Right cardiac atrium (tissue), 5 donors: ENCODE measurements at regions not wholly inside any gene's neighbourhood (a gene's known extent, or its start where the extent isn't known, plus 50 kb on each side); places are given as distances from the start of the nearest gene placed in this dataset.
"Not testable (repeated sequence)": the region's sequence is repeated elsewhere in the genome, so short reads cannot be mapped to it uniquely, and the experiment has no call there.

Experiments used
- ATAC-seq, 2 donors: fragments of 200-7000 bp; cut with Tn5 transposase; one replicate each; pipeline versions ENCODE4 v1.8.0 to v1.9.1; 2020; ENCODE audit warnings: moderate library complexity in 2 of 2, mild to moderate bottlenecking in 1 of 2
- DNase-seq, 3 donors: peaks; one replicate each; pipeline ENCODE4 v3.0.0-alpha.2; 2020
- H3K27ac ChIP-seq: one replicate; pipeline ENCODE4 v1.5.1; 2013; ENCODE audit warnings: mild to moderate bottlenecking, low read length, control low read depth, moderate library complexity
- H3K27me3 ChIP-seq: one replicate; pipeline ENCODE4 v1.6.1; 2013; ENCODE audit not compliant: control insufficient read depth, insufficient read depth
- H3K4me1 ChIP-seq: one replicate; pipeline ENCODE4 v1.6.1; 2013; ENCODE audit warnings: low read length; ENCODE audit not compliant: control insufficient read depth, insufficient read depth
- H3K4me3 ChIP-seq: one replicate; pipeline ENCODE4 v1.5.1; 2013; ENCODE audit warnings: low read length, control low read depth
- H3K9me3 ChIP-seq: one replicate; pipeline ENCODE4 v1.6.1; 2013; ENCODE audit warnings: low read length; ENCODE audit not compliant: control insufficient read depth
- WGBS: extraction: QIAGEN DNeasy Blood & Tissue Kit; methylation state at CpG from one replicate; pipeline ENCODE4 v1.1.7; 2013; 5-methylcytosine and 5-hydroxymethylcytosine counted together
- intact Hi-C, 4 donors: fragments of 100-400 bp; cut with DNase I; formaldehyde crosslinking; loops; one replicate each; pipeline versions ENCODE4 v1.11.0 to v1.14.0; 2022 to 2023
- donor health status: healthy with polysubstance abuse.
- donor health status: DM: no; HTN: yes; CAD: no.
- donor health status: DM: no; HTN: no; CAD: no.
- donor health status: DM: no; HTN: yes; CAD: no; lungs with severe emphysema.
- donor health status: DM: yes; HTN: yes; CAD: no.

DNA sequence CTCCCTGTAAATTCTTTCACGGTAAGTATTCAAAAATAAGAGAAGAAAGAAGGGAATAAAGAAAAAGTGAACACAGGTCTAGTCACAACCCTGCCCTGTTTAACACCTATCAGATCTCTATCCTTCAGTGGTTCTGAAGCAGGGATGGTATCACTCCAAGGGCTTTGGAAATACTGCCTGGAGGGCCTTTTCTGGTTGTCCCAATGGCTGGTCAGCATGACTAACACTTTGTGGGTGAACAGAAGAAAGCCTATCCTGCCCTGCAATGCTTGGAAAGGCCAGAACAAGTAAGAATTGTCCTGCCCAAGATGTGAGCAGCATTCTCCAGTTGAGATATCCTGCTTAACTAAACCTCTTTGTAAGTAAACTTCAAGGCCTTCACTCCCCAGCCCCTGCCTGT lies 124.9 kb downstream of the TMEM167A start:
- 90% methylated on average over 1 of the region's 1 CpG for WGBS
- no peak for ATAC-seq
- H3K9me3 ChIP-seq: peaks cover 2% of the 10 kb centered on the region
- intact Hi-C loops: no loop called here
- no peaks in the 10 kb centered on the region for H3K4me1 ChIP-seq
- no peak for DNase-seq
- no peaks in the 10 kb centered on the region for H3K27me3 ChIP-seq
- H3K27ac ChIP-seq: no peak overlapping the region
- H3K4me3 ChIP-seq: no peak overlapping the region

DNA sequence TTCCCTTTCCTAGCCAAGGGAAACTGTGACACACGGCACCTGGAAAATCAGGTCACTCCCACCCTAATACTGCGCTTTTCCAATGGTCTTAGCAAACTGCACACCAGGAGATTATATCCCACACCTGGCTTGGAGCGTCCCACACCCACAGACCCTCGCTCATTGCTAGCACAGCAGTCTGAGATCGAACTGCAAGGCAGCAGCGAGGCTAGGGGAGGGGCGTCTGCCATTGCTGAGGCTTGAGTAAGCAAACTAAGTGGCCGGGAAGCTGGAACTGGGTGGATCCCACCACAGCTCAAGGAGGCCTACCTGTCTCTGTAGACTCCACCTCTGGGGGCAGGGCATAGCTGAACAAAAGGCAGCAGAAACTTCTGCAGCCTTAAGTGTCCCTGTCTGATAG lies 132.9 kb downstream of the TMEM167A start:
- DNase-seq, H3K27ac ChIP-seq, H3K4me1 ChIP-seq, intact Hi-C loops, ATAC-seq, H3K27me3 ChIP-seq, H3K9me3 ChIP-seq, H3K4me3 ChIP-seq: not testable (repeated sequence)
- 93% methylated on average over 8 of the region's 8 CpGs for WGBS

DNA sequence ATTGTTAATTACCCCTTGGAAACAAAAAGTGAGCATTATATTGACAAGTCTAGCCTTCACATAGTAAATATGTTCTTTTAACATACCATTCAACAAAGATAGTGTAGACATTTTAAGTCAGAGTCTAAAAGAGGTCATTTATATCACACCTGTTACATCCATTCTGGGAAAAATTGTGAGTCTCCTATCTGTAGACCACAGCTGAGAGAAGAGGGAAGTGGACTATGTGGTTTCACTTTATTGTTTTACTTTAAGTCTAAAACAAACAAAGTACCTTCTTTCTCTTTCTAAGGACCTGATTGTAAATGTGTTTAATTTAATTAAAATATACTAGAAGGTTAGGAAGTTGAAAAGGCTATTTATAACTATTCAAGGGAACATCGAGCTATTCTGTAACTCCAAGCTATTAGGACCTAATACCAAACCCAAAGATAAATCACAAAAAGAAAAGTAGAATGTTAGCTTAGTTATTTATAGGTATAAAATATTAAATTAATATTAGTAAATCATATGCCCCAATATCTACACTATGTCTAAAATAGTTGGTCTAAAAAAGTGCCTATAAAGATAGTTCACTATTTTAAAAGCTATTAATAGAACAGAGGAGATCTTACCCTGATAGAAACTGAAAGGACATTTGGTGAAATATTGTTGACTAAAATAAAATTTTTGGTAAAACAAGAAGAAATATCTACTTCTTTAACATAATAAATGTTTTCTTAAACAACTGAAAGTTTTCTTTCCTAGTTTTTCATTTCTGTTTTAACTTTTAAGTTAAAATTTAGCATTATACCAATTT lies 134.9 kb downstream of the TMEM167A start:
- intact Hi-C loops: no loop called here
- no peak overlapping the region for H3K27ac ChIP-seq
- no peaks in the 10 kb centered on the region for H3K4me1 ChIP-seq
- no peak for ATAC-seq
- H3K4me3 ChIP-seq: no peak overlapping the region
- no peaks in the 10 kb centered on the region for H3K9me3 ChIP-seq
- no peaks in the 10 kb centered on the region for H3K27me3 ChIP-seq
- 60% methylated on average over 1 of the region's 1 CpG for WGBS
- DNase-seq: no peak

DNA sequence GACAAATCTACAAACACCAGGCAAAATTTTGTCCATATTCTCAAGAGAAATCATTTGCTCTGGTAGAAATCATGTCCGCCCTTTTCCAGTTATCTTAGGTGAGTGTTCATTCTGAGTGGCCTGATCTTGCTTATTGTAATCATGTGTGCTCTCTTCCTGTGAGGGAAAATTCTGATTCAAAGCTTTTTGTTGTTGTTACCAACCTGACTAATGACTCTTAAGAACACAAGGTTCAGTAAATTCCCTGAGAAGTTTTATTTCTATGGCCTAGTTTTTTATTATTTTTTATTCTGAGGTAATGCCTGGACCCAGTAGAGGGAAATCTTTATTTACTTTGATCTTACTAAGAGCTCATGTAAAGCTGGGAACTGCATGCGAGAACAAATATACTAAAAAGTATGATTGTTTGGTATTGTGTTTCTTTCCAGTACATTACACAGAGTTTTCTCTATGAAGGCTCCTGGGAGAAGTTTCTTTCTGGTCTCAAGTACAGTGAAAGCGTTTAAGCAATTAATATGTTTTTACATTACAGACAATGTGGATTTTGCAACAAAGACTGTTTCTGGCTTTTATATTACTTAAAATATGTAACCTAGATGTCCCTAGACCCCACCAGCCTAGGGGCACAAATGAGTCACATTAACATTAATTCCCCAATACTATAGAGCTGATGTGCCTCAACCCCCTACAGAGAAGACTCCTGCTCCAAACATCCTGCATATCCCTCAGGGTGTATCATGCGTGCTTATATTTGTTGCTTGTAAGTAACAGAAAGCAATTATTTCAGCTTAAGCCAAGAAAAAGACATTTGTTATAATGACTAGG lies 138.1 kb downstream of the TMEM167A start:
- ATAC-seq (no peak), DNase-seq (no peak)
- 73% methylated on average over 4 of the region's 4 CpGs for WGBS
- intact Hi-C loops: no loop called here
- Histone ChIP-seq H3K27ac (no peak overlapping the region), H3K27me3 (no peaks in the 10 kb centered on the region), H3K9me3 (no peaks in the 10 kb centered on the region), H3K4me1 (no peaks in the 10 kb centered on the region), H3K4me3 (no peak overlapping the region)

DNA sequence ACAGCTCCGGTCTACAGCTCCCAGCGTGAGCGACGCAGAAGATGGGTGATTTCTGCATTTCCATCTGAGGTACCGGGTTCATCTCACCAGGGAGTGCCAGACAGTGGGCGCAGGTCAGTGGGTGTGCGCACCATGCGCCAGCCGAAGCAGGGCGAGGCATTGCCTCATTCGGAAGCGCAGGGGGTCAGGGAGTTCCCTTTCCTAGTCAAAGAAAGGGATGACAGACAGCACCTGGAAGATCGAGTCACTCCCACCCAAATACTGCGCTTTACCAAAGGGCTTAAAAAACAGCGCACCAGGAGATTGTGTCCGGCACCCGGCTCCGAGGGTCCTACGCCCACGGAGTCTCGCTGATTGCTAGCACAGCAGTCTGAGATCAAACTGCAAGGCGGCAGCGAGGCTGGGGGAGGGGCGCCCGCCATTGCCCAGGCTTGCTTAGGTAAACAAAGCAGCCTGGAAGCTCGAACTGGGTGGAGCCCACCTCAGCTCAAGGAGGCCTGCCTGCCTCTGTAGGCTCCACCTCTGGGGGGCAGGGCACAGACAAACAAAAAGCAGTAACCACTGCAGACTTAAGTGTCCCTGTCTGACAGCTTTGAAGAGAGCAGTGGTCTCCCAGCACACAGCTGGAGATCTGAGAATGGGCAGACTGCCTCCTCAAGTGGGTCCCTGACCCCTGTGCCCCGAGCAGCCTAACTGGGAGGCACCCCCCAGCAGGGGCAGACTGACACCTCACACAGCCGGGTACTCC lies 144.5 kb downstream of the TMEM167A start:
- DNase-seq, ATAC-seq, intact Hi-C loops, H3K27me3 ChIP-seq, H3K4me3 ChIP-seq, H3K27ac ChIP-seq, H3K9me3 ChIP-seq, H3K4me1 ChIP-seq: not testable (repeated sequence)
- 78% methylated on average over 25 of the region's 28 CpGs for whole genome bisulfite sequencing

DNA sequence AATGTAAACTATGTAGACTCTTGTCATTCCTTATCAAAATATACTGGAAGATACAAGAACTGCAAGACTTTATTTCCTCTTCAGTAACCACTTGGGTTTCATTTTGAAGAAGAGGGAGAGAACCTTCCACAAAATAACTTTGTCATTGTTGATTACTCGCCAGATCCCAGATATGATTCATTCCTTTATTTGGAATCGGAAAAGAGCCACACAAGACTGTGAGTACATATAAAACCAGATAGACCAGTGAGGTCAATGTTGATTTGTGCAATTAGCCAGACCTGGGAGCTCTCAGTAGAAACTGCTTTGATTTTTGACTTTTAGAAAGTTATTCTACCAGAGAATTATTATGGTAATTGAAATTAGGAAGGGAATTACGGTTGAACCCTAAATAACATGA lies 146.1 kb downstream of the TMEM167A start:
- ATAC-seq: no peak
- H3K4me3 ChIP-seq: no peak overlapping the region
- no peaks in the 10 kb centered on the region for H3K4me1 ChIP-seq
- intact Hi-C loops: no loop called here
- H3K27ac ChIP-seq: no peak overlapping the region
- no peak for DNase-seq
- 68% methylated on average over 3 of the region's 3 CpGs for WGBS
- no peaks in the 10 kb centered on the region for H3K9me3 ChIP-seq
- no peaks in the 10 kb centered on the region for H3K27me3 ChIP-seq

DNA sequence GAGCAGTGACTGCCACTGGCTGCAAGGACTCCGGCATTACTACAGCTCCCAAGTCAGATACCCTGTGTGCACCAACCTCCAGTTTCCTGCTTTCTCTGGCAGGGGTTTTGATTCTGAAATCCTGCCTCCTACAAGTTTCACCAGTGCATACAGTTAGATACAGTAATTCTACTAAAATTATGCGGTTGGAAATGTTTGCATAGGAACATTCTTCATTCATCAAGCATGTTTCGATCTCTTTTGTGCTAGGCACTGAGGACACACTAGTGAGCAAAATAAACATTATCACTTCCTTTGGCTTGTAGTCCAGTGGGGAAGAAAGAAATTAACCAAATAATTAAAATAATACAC lies 152.2 kb downstream of the TMEM167A start:
- intact Hi-C loops: no loop called here
- DNase-seq (no peak), ATAC-seq (peak in 1 of 2 donors; percentile 43)
- Histone ChIP-seq H3K4me1 (no peaks in the 10 kb centered on the region), H3K27me3 (no peaks in the 10 kb centered on the region), H3K9me3 (no peaks in the 10 kb centered on the region), H3K4me3 (no peak overlapping the region), H3K27ac (no peak overlapping the region)
- WGBS: 39% methylated on average over 3 of the region's 3 CpGs

DNA sequence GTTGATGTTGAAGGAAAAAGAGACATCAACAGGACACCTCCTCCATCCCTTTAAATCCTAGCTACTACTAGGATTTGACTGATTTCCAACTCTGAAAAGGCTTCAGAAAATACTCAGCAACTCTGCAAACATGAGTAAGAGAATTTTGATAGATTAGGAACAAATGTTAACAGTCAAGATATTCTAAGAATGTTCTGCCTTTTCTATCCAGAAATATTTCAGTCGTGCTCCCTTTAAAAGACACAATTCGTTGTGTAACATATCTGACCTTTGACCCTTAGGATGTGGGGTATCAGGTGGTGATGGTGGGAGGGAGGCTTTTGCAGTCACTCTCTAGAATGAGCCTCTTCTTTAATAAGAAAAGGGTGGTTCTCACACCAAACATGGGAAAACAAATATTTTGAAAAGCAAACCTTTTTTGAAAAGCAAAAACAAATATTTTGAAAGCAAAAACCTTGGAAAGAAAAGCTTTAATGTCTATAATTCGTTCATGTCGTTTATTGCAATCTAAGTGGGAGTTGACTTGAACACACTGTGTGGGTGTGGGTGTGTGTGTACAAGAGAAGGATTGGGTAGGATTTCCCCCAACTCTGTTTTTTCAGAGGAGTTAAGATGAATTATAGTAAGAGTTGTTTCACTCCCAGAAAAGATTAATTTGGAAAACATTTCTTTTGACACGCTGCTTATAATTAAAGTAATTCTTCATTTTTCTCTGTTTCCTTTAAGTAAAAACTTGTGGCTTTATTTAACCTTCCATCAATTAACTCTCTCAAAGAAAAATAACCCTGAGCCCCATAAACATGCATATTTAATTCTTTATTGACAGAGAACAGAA lies 152.8 kb downstream of the TMEM167A start:
- DNase-seq (no peak), ATAC-seq (no peak)
- Histone ChIP-seq H3K27ac (no peak overlapping the region), H3K4me1 (no peaks in the 10 kb centered on the region), H3K9me3 (no peaks in the 10 kb centered on the region), H3K4me3 (no peak overlapping the region), H3K27me3 (no peaks in the 10 kb centered on the region)
- WGBS: 38% methylated on average over 5 of the region's 5 CpGs
- intact Hi-C loops: no loop called here

DNA sequence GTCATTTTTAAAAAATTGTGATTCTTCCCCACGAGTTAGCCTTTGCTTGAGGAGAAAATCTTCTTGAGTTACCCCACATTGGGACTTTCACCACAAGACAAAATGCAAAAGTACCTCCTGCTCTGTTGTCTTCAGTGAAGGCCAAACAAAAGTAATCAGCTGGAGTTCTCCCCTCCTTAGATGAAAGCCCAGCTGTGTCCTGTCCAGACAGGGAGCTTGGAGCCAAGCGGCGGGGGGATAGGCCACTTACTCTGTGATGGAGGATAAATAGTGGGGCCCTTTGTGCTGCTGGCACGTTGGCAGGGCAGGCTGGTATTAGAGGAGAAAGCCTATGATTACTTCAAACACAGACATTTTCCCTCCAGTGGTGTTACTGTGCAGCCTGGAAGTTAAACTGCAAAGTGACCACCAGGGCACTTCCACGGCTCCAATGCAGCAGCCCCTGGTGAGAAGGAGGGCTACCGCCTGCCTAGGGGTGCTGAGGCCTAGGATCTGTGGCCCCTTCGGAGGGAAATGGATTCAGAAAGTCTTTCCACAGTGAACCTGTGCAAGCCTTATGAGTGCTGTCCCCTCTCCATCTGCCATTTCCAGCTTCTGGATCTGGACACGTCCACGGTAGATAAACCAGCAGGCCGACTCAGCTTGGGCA lies 155.0 kb downstream of the TMEM167A start:
- intact Hi-C loops: no loop called here
- ATAC-seq (no peak), DNase-seq (peak in 1 of 3 donors; percentile 22)
- no peak overlapping the region for H3K27ac ChIP-seq
- no peaks in the 10 kb centered on the region for H3K27me3 ChIP-seq
- 74% methylated on average over 10 of the region's 10 CpGs for WGBS
- H3K4me1 ChIP-seq: no peaks in the 10 kb centered on the region
- no peaks in the 10 kb centered on the region for H3K9me3 ChIP-seq
- H3K4me3 ChIP-seq: no peak overlapping the region

DNA sequence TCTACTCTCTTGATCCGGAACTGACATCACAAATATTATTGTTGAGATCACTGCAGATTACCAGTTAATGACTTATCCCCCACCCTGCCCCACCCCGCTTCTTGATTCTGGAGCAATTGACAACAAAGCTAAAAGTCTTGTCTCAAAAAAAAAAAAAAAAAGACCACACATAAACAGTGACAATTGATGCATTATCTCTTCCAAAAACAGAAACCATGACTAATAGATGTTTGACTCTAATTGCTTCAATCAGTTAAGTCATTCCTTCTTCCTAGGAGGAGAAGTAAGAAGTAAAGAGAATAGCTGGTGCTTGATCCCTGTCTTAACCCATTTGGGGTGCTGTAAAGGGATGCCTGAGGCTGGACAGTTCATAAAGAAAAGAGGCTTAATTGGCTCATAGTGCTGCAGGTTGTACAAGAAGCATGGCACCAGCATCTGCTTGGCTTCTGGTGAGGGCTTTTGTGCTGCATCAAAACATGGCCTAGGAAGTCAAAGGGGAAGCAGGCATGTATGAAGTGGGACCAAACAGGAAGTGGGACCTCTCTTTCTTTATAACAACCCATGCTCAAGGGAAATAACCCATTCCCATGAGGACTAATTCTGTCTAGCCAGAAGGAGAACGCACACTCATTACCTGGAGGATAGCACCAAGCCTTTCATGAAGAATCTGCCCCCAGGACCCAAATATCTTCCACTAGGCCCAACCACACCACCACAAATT lies 158.7 kb downstream of the TMEM167A start:
- 86% methylated on average over 3 of the region's 3 CpGs for WGBS
- intact Hi-C loops: no loop called here
- Histone ChIP-seq H3K4me1 (no peaks in the 10 kb centered on the region), H3K9me3 (no peaks in the 10 kb centered on the region), H3K27ac (no peak overlapping the region), H3K4me3 (no peak overlapping the region), H3K27me3 (no peaks in the 10 kb centered on the region)
- ATAC-seq: no peak
- no peak for DNase-seq
